Parathyroid adenoma (tissue), 2 donors: ENCODE measurements at regions not wholly inside any gene's neighbourhood (a gene's known extent, or its start where the extent isn't known, plus 50 kb on each side); places are given as distances from the start of the nearest gene placed in this dataset.

Source experiments
- H2AFZ ChIP-seq: fragments of 300-600 bp; sonication (generic); one replicate; pipeline ENCODE4 v1.7.0; 2017; ENCODE audit warnings: antibody characterized with exemption, mild to moderate bottlenecking
- H3K27ac ChIP-seq: fragments of 300-600 bp; sonication (generic); one replicate; pipeline ENCODE4 v1.7.0; 2017
- H3K27me3 ChIP-seq: fragments of 300-600 bp; sonication (generic); one replicate; pipeline ENCODE4 v1.7.0; 2017; ENCODE audit warnings: low read length; ENCODE audit not compliant: control insufficient read depth, insufficient read depth
- H3K36me3 ChIP-seq: fragments of 300-600 bp; sonication (generic); one replicate; pipeline ENCODE4 v1.7.0; 2017; ENCODE audit warnings: low read length; ENCODE audit not compliant: control insufficient read depth, insufficient read depth
- H3K4me1 ChIP-seq: fragments of 300-600 bp; sonication (generic); one replicate; pipeline ENCODE4 v1.7.0; 2017; ENCODE audit warnings: control low read depth
- H3K4me2 ChIP-seq: fragments of 300-600 bp; sonication (generic); one replicate; pipeline ENCODE4 v1.7.0; 2017; ENCODE audit warnings: low read length
- H3K4me3 ChIP-seq: fragments of 300-600 bp; sonication (generic); one replicate; pipeline ENCODE4 v1.7.0; 2017; ENCODE audit warnings: low read depth, low read length
- H3K79me2 ChIP-seq: fragments of 300-600 bp; sonication (generic); one replicate; pipeline ENCODE4 v1.7.0; 2017; ENCODE audit warnings: control low read depth
- H3K9ac ChIP-seq: fragments of 300-600 bp; sonication (generic); one replicate; pipeline ENCODE4 v1.7.0; 2017; ENCODE audit warnings: mild to moderate bottlenecking
- H3K9me3 ChIP-seq: fragments of 300-600 bp; sonication (generic); one replicate; pipeline ENCODE4 v1.7.0; 2017; ENCODE audit warnings: low read length; ENCODE audit not compliant: control insufficient read depth
- TF ChIP-seq, protein P1 (sequence below): fragments of 300-600 bp; sonication (generic); IDR thresholded peaks from one replicate; pipeline ENCODE4 v1.7.0; 2017; ENCODE audit warnings: antibody characterized with exemption, mild to moderate bottlenecking
- donor health status: primary hyperparathyroidism.

DNA sequence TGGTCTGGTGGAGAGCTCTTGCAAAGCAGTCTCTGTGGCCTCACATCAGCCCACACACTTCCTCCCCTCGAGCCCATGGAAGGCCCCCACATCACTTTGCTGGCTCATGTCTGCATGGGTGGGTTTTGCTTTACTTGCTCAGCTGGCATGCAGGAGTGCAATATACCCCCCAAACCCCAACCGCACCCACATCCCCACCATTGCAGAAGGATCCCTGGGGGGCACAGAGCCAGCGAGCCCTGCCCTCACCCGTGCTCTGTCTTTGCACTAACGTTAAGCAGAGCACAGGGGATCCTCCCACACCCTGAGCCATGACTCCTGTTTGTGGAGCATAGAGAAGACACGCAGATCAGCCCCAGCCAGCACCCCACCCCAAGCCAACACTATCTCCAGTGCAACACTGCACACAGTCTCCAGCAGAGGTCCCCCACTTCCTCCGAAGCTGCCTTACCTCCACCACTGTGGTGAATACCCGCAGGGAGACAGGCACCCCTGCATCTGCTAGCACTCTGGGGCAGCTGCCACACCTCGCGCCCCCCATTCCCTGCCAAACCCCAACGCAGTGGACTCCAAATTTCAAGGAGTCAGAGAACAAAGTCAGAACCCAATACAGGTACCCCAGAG is 177.8 kb upstream of the RGPD4 start:
- no peaks in the 10 kb centered on the region for H3K4me1 ChIP-seq
- no peak overlapping the region for H3K27ac ChIP-seq
- no peaks in the 10 kb centered on the region for H3K36me3 ChIP-seq
- no peak overlapping the region for H2AFZ ChIP-seq
- H3K27me3 ChIP-seq, result no peaks in the 10 kb centered on the region
- no peak overlapping the region for H3K4me2 ChIP-seq
- TF ChIP-seq, protein P1, sequence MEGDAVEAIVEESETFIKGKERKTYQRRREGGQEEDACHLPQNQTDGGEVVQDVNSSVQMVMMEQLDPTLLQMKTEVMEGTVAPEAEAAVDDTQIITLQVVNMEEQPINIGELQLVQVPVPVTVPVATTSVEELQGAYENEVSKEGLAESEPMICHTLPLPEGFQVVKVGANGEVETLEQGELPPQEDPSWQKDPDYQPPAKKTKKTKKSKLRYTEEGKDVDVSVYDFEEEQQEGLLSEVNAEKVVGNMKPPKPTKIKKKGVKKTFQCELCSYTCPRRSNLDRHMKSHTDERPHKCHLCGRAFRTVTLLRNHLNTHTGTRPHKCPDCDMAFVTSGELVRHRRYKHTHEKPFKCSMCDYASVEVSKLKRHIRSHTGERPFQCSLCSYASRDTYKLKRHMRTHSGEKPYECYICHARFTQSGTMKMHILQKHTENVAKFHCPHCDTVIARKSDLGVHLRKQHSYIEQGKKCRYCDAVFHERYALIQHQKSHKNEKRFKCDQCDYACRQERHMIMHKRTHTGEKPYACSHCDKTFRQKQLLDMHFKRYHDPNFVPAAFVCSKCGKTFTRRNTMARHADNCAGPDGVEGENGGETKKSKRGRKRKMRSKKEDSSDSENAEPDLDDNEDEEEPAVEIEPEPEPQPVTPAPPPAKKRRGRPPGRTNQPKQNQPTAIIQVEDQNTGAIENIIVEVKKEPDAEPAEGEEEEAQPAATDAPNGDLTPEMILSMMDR, result no peak
- H3K4me3 ChIP-seq, result no peak overlapping the region
- no peak overlapping the region for H3K9ac ChIP-seq
- H3K79me2 ChIP-seq, result no peaks in the 10 kb centered on the region
- H3K9me3 ChIP-seq, result no peaks in the 10 kb centered on the region

DNA sequence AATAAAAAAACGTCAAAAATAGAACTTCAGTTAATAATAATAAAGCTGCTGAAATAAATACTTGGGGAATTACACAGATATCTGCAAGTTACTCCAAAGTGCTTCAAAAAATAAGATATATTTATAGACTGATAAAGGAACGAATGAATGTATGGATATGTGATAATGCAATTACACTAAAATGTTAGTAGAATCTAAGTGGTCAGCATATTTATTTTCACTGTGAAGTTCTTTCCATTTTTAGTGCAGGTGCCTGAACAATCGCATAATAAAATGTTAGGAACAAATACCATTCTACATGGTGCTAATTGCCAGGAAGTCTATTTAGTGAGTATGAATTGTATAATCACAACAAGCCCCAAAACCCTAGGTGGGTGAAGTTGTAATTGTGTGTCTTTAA is 169.6 kb upstream of the RGPD4 start:
- Histone ChIP-seq H3K27ac (no peak overlapping the region), H3K9me3 (no peaks in the 10 kb centered on the region), H2AFZ (no peak overlapping the region), H3K79me2 (no peaks in the 10 kb centered on the region), H3K4me1 (no peaks in the 10 kb centered on the region), H3K9ac (no peak overlapping the region), H3K27me3 (no peaks in the 10 kb centered on the region), H3K4me3 (no peak overlapping the region), H3K36me3 (no peaks in the 10 kb centered on the region), H3K4me2 (no peak overlapping the region)
- TF ChIP-seq, protein P1, result no peak

DNA sequence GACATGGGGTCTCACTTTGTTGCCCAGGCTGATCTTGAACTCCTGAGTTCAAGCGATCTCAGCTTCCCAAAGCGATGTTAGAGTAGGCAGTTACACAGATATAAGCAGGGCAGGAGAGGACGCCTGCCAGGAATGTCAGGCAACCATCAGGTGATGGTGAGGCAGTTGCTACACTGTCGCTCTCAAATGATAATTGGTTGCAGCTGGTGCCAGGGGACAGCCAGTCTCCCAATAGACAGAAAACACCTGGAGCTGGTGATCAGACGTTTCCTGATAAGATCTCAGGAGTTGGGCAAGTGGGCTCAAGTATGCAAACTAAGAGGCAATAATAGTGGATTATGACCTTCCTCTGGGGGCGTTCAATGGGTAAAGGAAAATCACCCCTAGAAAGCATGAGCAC is 163.1 kb upstream of the RGPD4 start:
- TF ChIP-seq, protein P1, result no peak
- no peaks in the 10 kb centered on the region for H3K36me3 ChIP-seq
- no peak overlapping the region for H3K4me3 ChIP-seq
- no peaks in the 10 kb centered on the region for H3K4me1 ChIP-seq
- H3K79me2 ChIP-seq, result no peaks in the 10 kb centered on the region
- H2AFZ ChIP-seq, result no peak overlapping the region
- H3K27me3 ChIP-seq, result no peaks in the 10 kb centered on the region
- H3K9ac ChIP-seq, result no peak overlapping the region
- no peak overlapping the region for H3K4me2 ChIP-seq
- H3K27ac ChIP-seq, result no peak overlapping the region
- H3K9me3 ChIP-seq, result no peaks in the 10 kb centered on the region

DNA sequence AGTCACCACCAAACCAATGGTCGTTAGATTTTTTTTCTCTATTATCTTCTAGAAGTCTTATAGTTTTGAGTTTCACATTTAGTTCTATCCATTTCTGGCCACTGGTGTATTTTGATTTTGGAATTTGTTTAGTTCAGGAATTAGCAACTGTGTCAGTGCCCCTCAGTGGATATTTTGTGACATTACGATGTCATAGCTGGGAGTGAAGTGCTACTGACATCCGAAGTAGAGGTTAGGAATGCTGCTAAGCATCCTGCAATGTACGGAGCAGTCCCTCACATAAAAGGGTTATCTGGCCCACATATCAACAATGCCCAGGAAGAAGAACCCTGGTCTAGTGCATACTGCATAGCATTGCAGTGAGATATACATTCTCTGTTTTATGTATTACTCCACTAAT is 157.4 kb upstream of the RGPD4 start:
- Histone ChIP-seq H3K36me3 (no peaks in the 10 kb centered on the region), H3K9me3 (no peaks in the 10 kb centered on the region), H3K27me3 (no peaks in the 10 kb centered on the region), H3K4me3 (no peak overlapping the region), H3K27ac (no peak overlapping the region), H3K4me1 (no peaks in the 10 kb centered on the region), H2AFZ (no peak overlapping the region), H3K4me2 (no peak overlapping the region), H3K79me2 (no peaks in the 10 kb centered on the region), H3K9ac (no peak overlapping the region)
- TF ChIP-seq, protein P1, result no peak

DNA sequence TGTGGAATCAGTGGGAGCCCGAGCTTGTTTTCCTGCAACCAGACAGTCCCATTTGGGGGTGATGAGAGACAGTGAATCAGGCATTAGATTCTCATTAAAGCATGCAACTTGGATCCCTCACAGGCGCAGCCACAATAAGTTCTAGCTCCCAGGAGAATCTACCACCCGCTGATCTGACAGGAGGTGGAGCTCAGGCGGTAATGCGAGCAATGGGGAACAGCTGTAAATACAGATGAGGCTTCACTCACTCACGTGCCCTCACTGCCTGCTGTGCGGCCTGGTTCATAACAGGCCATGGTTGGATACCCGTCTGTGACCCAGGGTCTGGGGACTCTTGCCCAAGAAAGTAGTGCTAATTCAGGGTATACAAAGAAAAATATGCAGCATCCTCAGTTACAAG is 144.8 kb upstream of the RGPD4 start:
- Histone ChIP-seq H3K36me3 (no peaks in the 10 kb centered on the region), H3K9ac (no peak overlapping the region), H3K27ac (no peak overlapping the region), H3K4me3 (no peak overlapping the region), H3K9me3 (no peaks in the 10 kb centered on the region), H3K79me2 (no peaks in the 10 kb centered on the region), H2AFZ (no peak overlapping the region), H3K4me1 (no peaks in the 10 kb centered on the region), H3K27me3 (no peaks in the 10 kb centered on the region), H3K4me2 (no peak overlapping the region)
- TF ChIP-seq, protein P1, result no peak
